IMR-90 (cell line): ENCODE measurements at regions not wholly inside any gene's neighbourhood (a gene's known extent, or its start where the extent isn't known, plus 50 kb on each side); places are given as distances from the start of the nearest gene placed in this dataset.
"Not testable (repeated sequence)": the region's sequence is repeated elsewhere in the genome, so short reads cannot be mapped to it uniquely, and the experiment has no call there.

Experiments used
- ATAC-seq: fragments of 200-7000 bp; cut with Tn5 transposase; 2 replicates; pipeline ENCODE4 v1.9.1; 2020; ENCODE audit warnings: low read depth, mild to moderate bottlenecking, moderate library complexity
- BruUV-seq: library from RNA; stranded (reverse); fragments of 400-500 nt; replicated peaks from 2 replicates; lab custom pipeline; 2021; lab: Mats Ljungman, UMichigan
- CTCF ChIA-PET: fragments of 300-600 bp; formaldehyde crosslinking; extraction: SDS; loops from one replicate; lab custom pipeline; 2021; ENCODE audit warnings: antibody characterized with exemption; lab: Yijun Ruan, JAX
- POLR2A ChIA-PET: fragments of 300-600 bp; sonication (Branson Sonifier 250); formaldehyde crosslinking; loops from one replicate; lab custom pipeline; 2022; ENCODE audit warnings: antibody characterized with exemption; ENCODE audit not compliant: unreplicated experiment; lab: Charles Lee
- DNase-seq: peaks from one replicate; pipeline ENCODE4 v3.0.0; 2013
- H2AFZ ChIP-seq: replicated peaks from 2 replicates; pipeline ENCODE3; 2013; ENCODE audit warnings: low read length, mild to moderate bottlenecking; ENCODE audit not compliant: poor library complexity
- H2AK5ac ChIP-seq: 2 replicates; pipeline ENCODE4 v1.6.1; 2013; ENCODE audit warnings: low read depth, low read length, inconsistent platforms
- H2AK9ac ChIP-seq: replicated peaks from 2 replicates; pipeline ENCODE3; 2013; ENCODE audit warnings: mild to moderate bottlenecking, low read depth, low read length, moderate library complexity; ENCODE audit not compliant: poor library complexity
- H2BK120ac ChIP-seq: 2 replicates; pipeline ENCODE4 v1.6.1; 2013; ENCODE audit warnings: low read depth, low read length, inconsistent platforms
- H2BK15ac ChIP-seq: 3 replicates; pipeline ENCODE4 v1.6.1; 2013; ENCODE audit warnings: low read depth, low read length, inconsistent platforms
- H2BK20ac ChIP-seq: 2 replicates; pipeline ENCODE4 v1.6.1; 2013; ENCODE audit warnings: low read depth, mild to moderate bottlenecking, inconsistent platforms, low read length, moderate library complexity
- H2BK5ac ChIP-seq: 2 replicates; pipeline ENCODE4 v1.6.1; 2013; ENCODE audit warnings: mild to moderate bottlenecking, low read depth, low read length, inconsistent platforms; ENCODE audit not compliant: poor library complexity, severe bottlenecking
- H3K14ac ChIP-seq: replicated peaks from 2 replicates; pipeline ENCODE4 v1.6.1; 2013; ENCODE audit warnings: low read depth, low read length, inconsistent platforms
- H3K18ac ChIP-seq: 2 replicates; pipeline ENCODE4 v1.6.1; 2013; ENCODE audit warnings: low read depth, low read length, control low read depth
- H3K23ac ChIP-seq: 2 replicates; pipeline ENCODE4 v1.6.1; 2013; ENCODE audit warnings: low read depth, low read length, inconsistent platforms
- H3K27ac ChIP-seq: 2 replicates; pipeline ENCODE4 v1.5.1; 2013; ENCODE audit warnings: mild to moderate bottlenecking, control low read depth, low read length; ENCODE audit not compliant: insufficient read depth
- H3K27me3 ChIP-seq: 2 replicates; pipeline ENCODE4 v1.6.1; 2013; ENCODE audit warnings: low read length; ENCODE audit not compliant: control insufficient read depth, insufficient read depth
- H3K36me3 ChIP-seq: 2 replicates; pipeline ENCODE4 v1.6.1; 2013; ENCODE audit warnings: low read length, mixed read lengths; ENCODE audit not compliant: control insufficient read depth, insufficient read depth
- H3K4ac ChIP-seq: 2 replicates; pipeline ENCODE4 v1.6.1; 2013; ENCODE audit warnings: low read depth, low read length, inconsistent platforms
- H3K4me1 ChIP-seq: 2 replicates; pipeline ENCODE4 v1.6.1; 2013; ENCODE audit warnings: low read length, mixed read lengths; ENCODE audit not compliant: control insufficient read depth, insufficient read depth
- H3K4me2 ChIP-seq: 2 replicates; pipeline ENCODE4 v1.6.1; 2013; ENCODE audit warnings: low read depth, mild to moderate bottlenecking, control low read depth, low read length, moderate library complexity
- H3K4me3 ChIP-seq: 2 replicates; pipeline ENCODE4 v1.5.1; 2013; ENCODE audit warnings: low read depth, mild to moderate bottlenecking, control low read depth, low read length, moderate library complexity; ENCODE audit not compliant: insufficient read depth
- H3K56ac ChIP-seq: 2 replicates; pipeline ENCODE4 v1.6.1; 2013; ENCODE audit warnings: low read length, inconsistent platforms; ENCODE audit not compliant: insufficient read depth; ENCODE audit errors: extremely low read depth
- H3K79me1 ChIP-seq, 2 experiments: 2 replicates each; pipeline ENCODE4 v1.6.1; 2013; ENCODE audit warnings: low read length in 2 of 2, inconsistent platforms in 1 of 2, low read depth in 1 of 2
- H3K9ac ChIP-seq: 2 replicates; pipeline ENCODE4 v1.6.1; 2013; ENCODE audit warnings: low read depth, low read length, control low read depth
- H3K9me1 ChIP-seq: 2 replicates; pipeline ENCODE4 v1.6.1; 2013; ENCODE audit warnings: low read length, inconsistent platforms; ENCODE audit not compliant: insufficient read depth
- H3K9me3 ChIP-seq: 2 replicates; pipeline ENCODE4 v1.6.1; 2013; ENCODE audit warnings: low read length; ENCODE audit not compliant: control insufficient read depth, insufficient read depth
- H4K20me1 ChIP-seq: 2 replicates; pipeline ENCODE4 v1.6.1; 2013; ENCODE audit warnings: low read length, inconsistent platforms; ENCODE audit not compliant: insufficient read depth
- H4K5ac ChIP-seq: 2 replicates; pipeline ENCODE4 v1.6.1; 2013; ENCODE audit warnings: mild to moderate bottlenecking, low read depth, low read length, control low read depth
- H4K8ac ChIP-seq, 2 experiments: 2 replicates each; pipeline ENCODE4 v1.6.1; 2013; ENCODE audit warnings: low read depth in 2 of 2, low read length in 2 of 2, control low read depth in 1 of 2, inconsistent platforms in 1 of 2
- H4K91ac ChIP-seq: 2 replicates; pipeline ENCODE4 v1.6.1; 2013; ENCODE audit warnings: low read depth, low read length, inconsistent platforms; ENCODE audit not compliant: insufficient read depth
- CHD1 ChIP-seq: IDR thresholded peaks from 2 replicates; pipeline ENCODE4 v1.6.1; 2012; ENCODE audit warnings: low read depth, low read length, improper control_type of control experiment
- ELK1 ChIP-seq: fragments of 150-350 bp; IDR thresholded peaks from 2 replicates; pipeline ENCODE4 v1.6.1; 2016; ENCODE audit warnings: low read depth, mild to moderate bottlenecking, low read length, moderate library complexity, borderline replicate concordance
- FOS ChIP-seq: fragments of 150-350 bp; IDR thresholded peaks from 2 replicates; pipeline ENCODE4 v1.6.1; 2016; ENCODE audit warnings: low read depth, low read length
- MAZ ChIP-seq: IDR thresholded peaks from 2 replicates; pipeline ENCODE4 v1.6.1; 2012; ENCODE audit warnings: low read depth, mild to moderate bottlenecking, low read length, improper control_type of control experiment, moderate library complexity, borderline replicate concordance
- POLR2A ChIP-seq: IDR thresholded peaks from 2 replicates; pipeline ENCODE4 v1.6.1; 2012; ENCODE audit warnings: mild to moderate bottlenecking, low read depth, low read length
- WGBS, 2 experiments: methylation state at CpG; one replicate each; pipeline versions ENCODE4 v1.1.5 to v1.1.7; 2013; ENCODE audit warnings: missing lambda C conversion rate in 2 of 2; ENCODE audit not compliant: insufficient read length in 1 of 2; ENCODE audit errors: extremely low coverage in 2 of 2; 5-methylcytosine and 5-hydroxymethylcytosine counted together
- dilution Hi-C: fragments of 300-500 bp; cut with HindIII; formaldehyde crosslinking; loops from one replicate; pipeline ENCODE4 v1.14.3; 2018; ENCODE audit warnings: low sequenced_read_pairs; ENCODE audit not compliant: unreplicated experiment
- in situ Hi-C: fragments of 300-500 bp; cut with MboI; formaldehyde crosslinking; loops from 3 replicates; pipeline ENCODE4 v1.14.3; 2019; ENCODE audit warnings: low sequenced_read_pairs, inconsistent platforms, mixed read lengths
- intact Hi-C: fragments of 100-400 bp; cut with micrococcal nuclease; formaldehyde crosslinking; loops from 2 replicates; pipeline ENCODE4 v1.10.0; 2022

DNA sequence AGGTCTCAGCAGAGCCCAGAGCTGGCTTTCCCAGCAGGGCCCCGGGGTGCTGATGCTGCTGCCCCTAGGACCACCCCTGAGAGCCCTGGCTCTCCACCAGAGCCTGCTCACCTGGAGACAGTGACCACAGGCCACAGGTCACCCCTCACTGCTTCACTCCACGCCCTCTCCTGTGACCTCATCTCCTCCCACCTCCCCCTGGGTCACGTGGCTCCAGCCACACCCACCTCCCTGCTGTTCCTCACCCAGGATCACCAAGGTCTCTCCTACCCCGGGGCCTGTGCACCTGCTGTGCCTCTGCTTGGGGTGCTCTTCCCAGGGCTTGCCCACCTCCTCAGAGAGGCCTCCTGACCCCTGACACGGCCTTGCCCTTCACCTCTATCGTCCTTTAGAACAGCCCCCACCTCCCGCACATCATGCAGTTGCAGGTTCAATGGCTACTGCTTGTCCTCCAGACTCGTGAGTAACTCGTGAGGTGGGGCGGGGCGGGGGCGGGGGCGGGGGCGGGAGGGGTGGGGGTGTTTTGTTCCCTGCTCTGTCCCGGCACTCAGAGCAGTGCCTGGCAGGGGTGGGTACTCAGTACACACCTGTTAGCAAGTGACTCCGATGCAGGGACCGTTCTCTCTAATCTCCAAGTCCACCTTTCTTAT lies 468.0 kb downstream of the PREX1 start:
- Histone ChIP-seq H3K4me1 (no peaks in the 10 kb centered on the region), H2AFZ (no peak overlapping the region), H2BK5ac (no peak overlapping the region), H3K9me1 (no peaks in the 10 kb centered on the region), H3K18ac (no peak overlapping the region), H2BK15ac (no peak overlapping the region), H3K27me3 (no peaks in the 10 kb centered on the region; the same call in 1 of the 2 replicates), H2AK9ac (no peak overlapping the region), H3K4ac (no peak overlapping the region), H3K36me3 (no peaks in the 10 kb centered on the region), H3K27ac (no peak overlapping the region), H3K9ac (no peak overlapping the region), H3K4me2 (no peak overlapping the region), H3K4me3 (no peak overlapping the region), H2BK20ac (no peak overlapping the region), H4K8ac (no peak overlapping the region), H4K20me1 (no peaks in the 10 kb centered on the region), H2AK5ac (no peak overlapping the region), H3K23ac (no peak overlapping the region), H4K91ac (no peak overlapping the region), H3K9me3 (no peaks in the 10 kb centered on the region; the same call in 1 of the 2 replicates), H3K14ac (no peak overlapping the region), H3K56ac (no peak overlapping the region), H2BK120ac (no peak overlapping the region), H3K79me1 (no peaks in the 10 kb centered on the region), H4K5ac (no peak overlapping the region)
- ChIA-PET CTCF (no interaction called here), POLR2A (no interaction called here)
- ATAC-seq (no peak), DNase-seq (no peak)
- WGBS, 2 experiments: 7% methylated on average over 2 of the region's 17 CpGs; no CpG with 5 or more reads in 1 of the 2 experiments
- TF ChIP-seq MAZ: no peak
- no peak for TF ChIP-seq ELK1
- TF ChIP-seq FOS: no peak
- TF ChIP-seq CHD1: no peak
- TF ChIP-seq POLR2A: no peak
- intact Hi-C loops: no loop called here
- dilution Hi-C loops: no loop called here
- no TSS peak for BruUV-seq
- in situ Hi-C loops: no loop called here

- H3K56ac ChIP-seq, H4K8ac ChIP-seq, in situ Hi-C loops, dilution Hi-C loops, H3K18ac ChIP-seq, H3K9me1 ChIP-seq, H4K20me1 ChIP-seq, H3K4ac ChIP-seq, H3K36me3 ChIP-seq, CTCF ChIA-PET, H3K79me1 ChIP-seq, H3K9ac ChIP-seq, H2AK5ac ChIP-seq, H2BK15ac ChIP-seq, H2AFZ ChIP-seq, H2BK120ac ChIP-seq, H3K4me2 ChIP-seq, H3K14ac ChIP-seq, H3K27me3 ChIP-seq, H3K4me3 ChIP-seq, H2BK5ac ChIP-seq, ATAC-seq, H4K91ac ChIP-seq, DNase-seq, H3K4me1 ChIP-seq, H3K9me3 ChIP-seq, H2AK9ac ChIP-seq, intact Hi-C loops, H4K5ac ChIP-seq, H2BK20ac ChIP-seq, BruUV-seq, H3K27ac ChIP-seq, H3K23ac ChIP-seq, POLR2A ChIA-PET: not testable (repeated sequence)
- WGBS, 2 experiments: no CpG with 5 or more reads among the region's 8 CpGs
Measured at GRCh38 chr20:48359055-48359390, 468.8 kb downstream of the PREX1 start.
